CD14-positive monocyte (primary cell): ENCODE measurements at regions not wholly inside any gene's neighbourhood (a gene's known extent, or its start where the extent isn't known, plus 50 kb on each side); places are given as distances from the start of the nearest gene placed in this dataset.

ENCODE experiments used
- DNase-seq, 3 donors: peaks; one replicate each; pipeline ENCODE4 v3.0.0-alpha.2; 2011 to 2022
- H2AFZ ChIP-seq: 2 replicates; pipeline ENCODE4 v1.6.0; 2012; ENCODE audit warnings: mild to moderate bottlenecking, low read depth, low read length, inconsistent platforms; ENCODE audit not compliant: insufficient read depth, poor library complexity, severe bottlenecking
- H3K27ac ChIP-seq, 2 donors: 1 replicate in 1 of 2; 2 replicates in 1 of 2; pipeline ENCODE4 v1.5.1; 2012 to 2013; ENCODE audit warnings: low read length in 2 of 2, control low read depth in 1 of 2, inconsistent platforms in 1 of 2, low read depth in 1 of 2, mild to moderate bottlenecking in 1 of 2
- H3K27me3 ChIP-seq, 2 donors: one replicate each; pipeline versions ENCODE4 v1.6.0 to v1.6.1; 2011 to 2013; ENCODE audit warnings: low read length in 2 of 2; ENCODE audit not compliant: control insufficient read depth in 2 of 2, insufficient read depth in 2 of 2
- H3K36me3 ChIP-seq, 2 donors: replicated peaks in 1 of 2; 1 replicate in 1 of 2; 2 replicates in 1 of 2; pipeline versions ENCODE4 v1.5.1 to v1.6.1; 2012 to 2013; ENCODE audit warnings: low read length in 2 of 2, control low read depth in 1 of 2, inconsistent platforms in 1 of 2, mild to moderate bottlenecking in 1 of 2; ENCODE audit not compliant: insufficient read depth in 2 of 2, control insufficient read depth in 1 of 2
- H3K4me1 ChIP-seq, 2 donors: 1 replicate in 1 of 2; 2 replicates in 1 of 2; pipeline versions ENCODE4 v1.5.1 to v1.6.1; 2012 to 2013; ENCODE audit warnings: low read length in 2 of 2, control low read depth in 1 of 2, inconsistent platforms in 1 of 2, mild to moderate bottlenecking in 1 of 2, moderate library complexity in 1 of 2; ENCODE audit not compliant: insufficient read depth in 2 of 2, control insufficient read depth in 1 of 2
- H3K4me2 ChIP-seq: replicated peaks from 2 replicates; pipeline ENCODE3; 2012; ENCODE audit warnings: low read length, moderate library complexity, mild to moderate bottlenecking; ENCODE audit not compliant: poor library complexity, severe bottlenecking; ENCODE audit errors: extremely low read depth
- H3K4me3 ChIP-seq, 3 experiments: fragments of 200-600 bp in 1 of 3; sonication (generic) in 1 of 3; replicated peaks in 1 of 3; 1 replicate in 2 of 3; 2 replicates in 1 of 3; pipeline ENCODE4 v1.5.1; 2011 to 2013; ENCODE audit warnings: low read length in 3 of 3, mild to moderate bottlenecking in 3 of 3, control low read depth in 2 of 3, low read depth in 2 of 3, inconsistent platforms in 1 of 3, moderate library complexity in 1 of 3
- H3K79me2 ChIP-seq: 2 replicates; pipeline ENCODE4 v1.6.0; 2012; ENCODE audit warnings: mild to moderate bottlenecking, control low read depth, inconsistent platforms, low read length, moderate library complexity; ENCODE audit not compliant: insufficient read depth
- H3K9ac ChIP-seq: 2 replicates; pipeline ENCODE4 v1.6.0; 2017; ENCODE audit warnings: low read length, mild to moderate bottlenecking; ENCODE audit not compliant: insufficient read depth, poor library complexity, severe bottlenecking
- H3K9me3 ChIP-seq, 2 donors: replicated peaks in 1 of 2; 1 replicate in 1 of 2; 2 replicates in 1 of 2; pipeline versions ENCODE4 v1.5.1 to v1.6.1; 2012 to 2013; ENCODE audit warnings: low read length in 2 of 2, control low read depth in 1 of 2; ENCODE audit not compliant: control insufficient read depth in 1 of 2, insufficient read depth in 1 of 2
- H4K20me1 ChIP-seq: 2 replicates; pipeline ENCODE4 v1.6.0; 2012; ENCODE audit warnings: mild to moderate bottlenecking, low read length, control low read depth, moderate library complexity; ENCODE audit not compliant: insufficient read depth
- H3K27ac Mint-ChIP-seq, 7 donors: one replicate each; pipeline ENCODE4 v1.8.0; 2020; ENCODE audit warnings: mild to moderate bottlenecking in 7 of 7, mixed read lengths in 7 of 7, moderate library complexity in 6 of 7, inconsistent platforms in 2 of 7
- H3K27me3 Mint-ChIP-seq, 3 donors: one replicate each; pipeline ENCODE4 v1.8.0; 2021 to 2022; ENCODE audit warnings: low read depth in 3 of 3, mild to moderate bottlenecking in 3 of 3, mixed read lengths in 3 of 3, moderate library complexity in 3 of 3, inconsistent platforms in 1 of 3
- H3K36me3 Mint-ChIP-seq, 2 donors: one replicate each; pipeline ENCODE4 v1.8.0; 2020; ENCODE audit warnings: mixed read lengths in 2 of 2, inconsistent platforms in 1 of 2, mild to moderate bottlenecking in 1 of 2
- H3K4me1 Mint-ChIP-seq: one replicate; pipeline ENCODE4 v1.8.0; 2020; ENCODE audit warnings: mild to moderate bottlenecking, mixed read lengths
- H3K4me3 Mint-ChIP-seq, 2 donors: one replicate each; pipeline ENCODE4 v1.8.0; 2020; ENCODE audit warnings: mild to moderate bottlenecking in 2 of 2, mixed read lengths in 2 of 2, moderate library complexity in 1 of 2
- H3K9me3 Mint-ChIP-seq, 7 donors: one replicate each; pipeline ENCODE4 v1.8.0; 2020 to 2022; ENCODE audit warnings: mixed read lengths in 7 of 7, mild to moderate bottlenecking in 6 of 7, moderate library complexity in 6 of 7, inconsistent platforms in 2 of 7
- CTCF ChIP-seq: fragments of 200-600 bp; IDR thresholded peaks from one replicate; pipeline ENCODE4 v1.8.0; 2022; ENCODE audit warnings: antibody characterized with exemption, mild to moderate bottlenecking
- WGBS: methylation state at CpG from one replicate; pipeline ENCODE4 v1.1.5; 2013; ENCODE audit warnings: missing lambda C conversion rate; ENCODE audit not compliant: insufficient coverage; 5-methylcytosine and 5-hydroxymethylcytosine counted together
- intact Hi-C, 2 donors: fragments of 100-400 bp; cut with micrococcal nuclease; formaldehyde crosslinking; loops; one replicate each; pipeline versions ENCODE4 v1.15.0 to v1.15.1; 2023

DNA sequence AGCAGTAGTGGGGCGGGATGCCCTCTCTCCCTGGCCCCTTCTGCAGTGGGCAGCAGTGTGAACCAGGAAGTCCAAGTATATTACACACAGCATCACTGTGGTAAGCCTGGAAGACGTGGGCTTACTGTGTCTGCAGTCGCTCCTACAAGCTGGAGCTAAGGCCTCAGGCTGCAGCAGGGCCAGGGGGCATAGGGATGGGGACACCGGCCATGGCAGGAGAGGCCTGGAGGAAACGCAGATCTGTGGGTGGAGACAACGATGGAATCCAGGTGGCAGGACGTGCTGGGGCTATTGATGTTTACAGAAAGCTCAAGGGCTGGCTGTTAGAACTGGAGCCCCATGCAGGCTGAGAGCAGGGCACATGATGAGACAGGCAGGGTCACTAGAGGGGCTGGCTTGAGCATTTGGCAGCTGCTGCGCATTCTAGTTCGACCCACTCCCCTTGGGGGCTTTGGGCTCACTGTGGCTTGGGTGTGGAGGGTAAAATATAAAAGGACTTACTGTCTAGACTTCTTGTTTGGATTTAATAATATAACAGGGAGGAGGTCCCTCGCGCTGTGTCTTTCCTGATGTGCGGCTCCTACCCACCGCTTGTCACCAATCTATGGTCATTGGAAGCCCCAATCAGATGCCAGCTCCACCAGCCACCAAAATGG lies 539.5 kb downstream of the TBC1D22A start:
- H3K27ac Mint-ChIP-seq: peak overlapping the region in 1 of 7 donors; percentile 37
- 76% methylated on average over 9 of the region's 13 CpGs for WGBS
- peaks cover 0 to 7% of the 10 kb centered on the region in 2 donors for H3K9me3 ChIP-seq

DNA sequence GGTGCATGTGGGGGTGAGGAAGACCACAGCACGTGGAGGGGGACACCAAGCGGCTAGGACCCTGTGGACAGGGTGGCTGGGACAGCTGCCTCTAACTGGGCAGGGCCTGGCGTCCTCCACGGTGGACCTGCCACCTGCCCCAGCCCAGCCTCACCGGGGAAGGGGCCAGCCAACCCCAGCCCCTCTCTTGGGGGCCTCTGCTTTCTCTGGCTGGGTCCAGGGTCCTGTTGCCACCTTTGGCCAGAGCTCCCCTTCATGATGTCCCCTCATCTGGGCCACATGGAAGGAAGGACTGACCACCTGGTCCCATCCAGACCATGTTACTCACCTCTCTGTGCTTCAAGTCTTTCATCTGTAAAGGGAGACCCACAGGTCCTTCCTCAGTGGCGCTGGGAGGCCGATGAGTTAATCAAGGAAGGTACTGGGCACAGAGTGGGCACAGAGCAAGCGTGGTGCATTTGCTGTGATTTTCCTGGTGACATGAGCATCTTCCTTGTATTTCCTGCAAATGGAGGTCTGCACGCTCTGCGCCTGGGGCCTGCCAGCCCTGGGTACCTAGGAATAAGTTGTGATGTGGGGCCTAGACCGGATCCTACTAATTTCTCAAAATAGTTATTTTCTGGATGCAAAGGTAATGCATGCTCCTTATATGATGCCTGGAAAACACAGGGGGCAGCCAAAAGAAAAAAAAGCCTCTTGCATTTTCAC lies 538.4 kb downstream of the TBC1D22A start:
- no peaks in the 10 kb centered on the region for H3K4me1 Mint-ChIP-seq
- H3K27ac Mint-ChIP-seq: no peak overlapping the region
- no peaks in the 10 kb centered on the region for H3K79me2 ChIP-seq
- H3K4me1 ChIP-seq: no peaks in the 10 kb centered on the region
- no peak overlapping the region for H3K9ac ChIP-seq
- no peak overlapping the region for H3K4me2 ChIP-seq
- H4K20me1 ChIP-seq: no peaks in the 10 kb centered on the region
- TF ChIP-seq CTCF: no peak
- no peak overlapping the region for H3K4me3 ChIP-seq
- 95% methylated on average over 7 of the region's 11 CpGs for WGBS
- no peaks in the 10 kb centered on the region for H3K27me3 ChIP-seq
- H3K36me3 ChIP-seq: no peaks in the 10 kb centered on the region
- H3K27ac ChIP-seq: no peak overlapping the region
- peaks cover 0 to 3% (median 0%) of the 10 kb centered on the region in 7 donors for H3K9me3 Mint-ChIP-seq
- peaks cover 0 to 1% of the 10 kb centered on the region in 2 donors for H3K9me3 ChIP-seq
- H3K36me3 Mint-ChIP-seq: no peaks in the 10 kb centered on the region
- H3K27me3 Mint-ChIP-seq: peaks cover 0 to 1% (median 0%) of the 10 kb centered on the region in 3 donors
- H2AFZ ChIP-seq: no peak overlapping the region
- H3K4me3 Mint-ChIP-seq: no peak overlapping the region
- intact Hi-C loops: no loop called here
- no peak for DNase-seq

More for the DNA sequence above, 539.5 kb downstream of the TBC1D22A start:
- intact Hi-C loops: no loop called here
- H3K36me3 ChIP-seq: no peaks in the 10 kb centered on the region
- H3K27me3 Mint-ChIP-seq: peaks cover 0 to 1% (median 0%) of the 10 kb centered on the region in 3 donors
- H4K20me1 ChIP-seq: no peaks in the 10 kb centered on the region
- H2AFZ ChIP-seq: no peak overlapping the region
- H3K4me3 Mint-ChIP-seq: no peak overlapping the region
- DNase-seq: no peak
- no peak for TF ChIP-seq CTCF
- H3K9me3 Mint-ChIP-seq: peaks cover 0 to 9% (median 2%) of the 10 kb centered on the region in 7 donors
- H3K4me3 ChIP-seq: no peak overlapping the region
- H3K4me1 ChIP-seq: no peaks in the 10 kb centered on the region
- H3K27me3 ChIP-seq: no peaks in the 10 kb centered on the region
- no peak overlapping the region for H3K4me2 ChIP-seq
- H3K79me2 ChIP-seq: no peaks in the 10 kb centered on the region
- no peak overlapping the region for H3K27ac ChIP-seq
- H3K4me1 Mint-ChIP-seq: no peaks in the 10 kb centered on the region
- no peaks in the 10 kb centered on the region for H3K36me3 Mint-ChIP-seq
- H3K9ac ChIP-seq: no peak overlapping the region
